ENCODE measurements at regions not wholly inside any gene's neighbourhood (a gene's known extent, or its start where the extent isn't known, plus 50 kb on each side); places are given as distances from the start of the nearest gene placed in this dataset.

- TF ChIP-seq CTCF (IDR thresholded peaks at IDR 0.05) (no peak), EP300 (IDR thresholded peaks at IDR 0.05) (no peak), POLR2A (IDR thresholded peaks at IDR 0.05) (no peak), POLR2AphosphoS5 (IDR thresholded peaks at IDR 0.05) (no peak)
Observed at GRCh38 chr3:147701195-147701594, 292.0 kb downstream of the ZIC1 start.
